ENCODE measurements at regions not wholly inside any gene's neighbourhood (a gene's known extent, or its start where the extent isn't known, plus 50 kb on each side); places are given as distances from the start of the nearest gene placed in this dataset.
A peak's percentile ranks its signal among the peaks of the same experiment; 100 is the strongest.
"Not testable (repeated sequence)": the region's sequence is repeated elsewhere in the genome, so short reads cannot be mapped to it uniquely, and the experiment has no call there.

DNA sequence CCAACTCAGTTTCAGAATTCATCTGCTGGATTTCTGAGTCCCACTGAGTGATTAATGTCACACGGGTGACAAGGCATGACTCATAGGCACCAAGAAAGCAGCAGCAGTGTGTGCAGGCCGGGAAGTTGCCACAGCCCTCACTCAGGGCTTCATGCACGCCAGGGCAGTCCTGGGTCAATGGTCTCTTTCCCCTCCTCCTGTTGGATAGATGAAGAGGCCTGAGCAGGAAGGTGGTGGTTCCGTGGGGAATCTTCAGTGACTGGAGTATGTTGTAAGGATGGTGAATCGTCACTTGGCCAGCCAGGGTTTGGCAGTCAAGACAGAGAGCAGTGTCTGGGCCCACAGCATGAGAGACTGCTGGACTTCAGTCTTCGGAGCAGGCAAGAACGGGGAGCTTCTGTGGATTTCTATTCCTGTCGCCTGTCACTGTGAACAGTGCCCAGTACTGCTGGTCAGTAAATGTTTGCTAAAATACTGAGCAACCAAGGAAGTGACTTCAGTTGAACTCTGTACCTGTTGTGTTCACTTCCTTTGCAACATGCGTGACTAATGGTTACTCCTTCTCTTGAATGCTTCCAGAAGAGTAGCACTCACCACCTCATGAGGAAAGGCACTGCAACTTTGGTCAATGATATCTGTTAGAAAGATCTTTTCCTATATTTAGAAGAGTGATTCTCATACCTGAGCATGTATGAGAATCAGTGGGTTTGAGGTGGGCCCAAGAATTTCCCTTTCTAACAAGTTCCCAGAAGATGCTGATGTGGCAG is 62.0 kb upstream of the CD93 start:
- DNase-seq = no peak

DNA sequence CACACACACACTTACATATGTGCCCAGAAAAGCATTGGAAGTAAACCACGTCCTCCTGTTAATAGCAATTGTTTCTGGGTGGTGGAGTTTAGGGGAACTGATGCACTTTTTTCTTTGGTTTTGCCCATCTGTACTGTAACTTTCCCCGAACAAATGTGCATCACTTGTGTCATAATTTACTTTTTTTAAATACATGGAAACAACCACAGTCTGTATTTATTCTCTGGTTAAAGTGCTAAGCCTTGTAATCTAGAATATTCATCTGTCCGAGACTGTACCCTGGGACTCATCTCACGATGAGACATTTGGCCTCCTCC is 61.5 kb upstream of the CD93 start:
- DNase-seq = no peak

DNA sequence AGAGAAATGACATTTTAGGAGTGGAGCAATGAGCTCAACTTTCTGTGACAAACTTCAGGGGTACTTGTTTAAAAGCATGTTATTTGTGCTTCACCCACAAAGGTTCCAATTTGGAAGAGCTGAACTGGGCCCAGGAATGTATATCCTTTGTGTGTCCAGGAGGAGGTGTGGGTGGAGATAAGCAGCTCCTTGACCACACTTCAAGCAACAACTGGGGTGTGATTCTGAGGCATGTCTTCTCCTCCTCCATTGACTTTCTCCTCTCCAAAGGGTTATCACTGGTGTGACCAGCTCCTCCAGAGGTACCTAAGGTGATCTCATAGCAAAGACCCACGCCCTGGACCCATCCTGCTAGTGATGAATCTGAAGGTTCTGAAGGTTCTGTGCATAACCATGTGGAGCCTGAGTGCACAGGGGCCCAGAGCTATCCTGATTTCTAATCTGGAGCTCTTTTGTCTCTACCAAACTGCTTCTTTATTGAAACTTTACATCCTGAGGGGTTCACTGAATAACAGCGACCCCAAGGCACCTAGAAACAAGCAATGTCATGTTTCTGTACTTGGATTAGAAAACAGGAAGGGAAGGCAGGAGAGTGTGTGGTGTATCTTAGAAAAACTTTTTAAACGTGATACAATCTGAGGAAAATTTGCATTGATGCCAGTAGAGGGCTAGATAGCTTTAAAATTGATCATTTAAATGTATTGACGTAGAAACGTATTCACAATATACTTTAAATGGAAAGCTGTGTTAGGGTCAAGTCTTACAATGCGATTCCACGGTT is 60.9 kb upstream of the CD93 start:
- DNase-seq = no peak

DNA sequence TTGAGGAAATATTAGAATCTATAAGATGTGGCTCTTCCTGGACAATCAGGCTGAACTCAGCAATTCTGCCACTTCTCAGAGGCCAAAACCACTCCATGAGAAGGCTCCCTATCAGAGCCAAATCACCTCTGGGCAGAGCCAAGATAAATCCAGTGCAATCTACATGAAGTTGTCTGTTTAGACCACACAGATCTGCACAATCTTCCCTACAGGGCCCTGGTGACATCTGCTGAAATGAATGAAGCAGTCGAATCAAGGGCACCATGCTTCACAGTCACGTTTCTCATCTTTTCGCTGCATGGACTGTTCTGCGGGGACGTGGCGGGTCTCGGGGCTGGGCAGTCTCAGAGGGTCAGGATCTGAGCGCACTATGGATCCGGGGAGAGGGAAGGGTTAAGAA is 60.1 kb upstream of the CD93 start:
- no peak for DNase-seq

DNA sequence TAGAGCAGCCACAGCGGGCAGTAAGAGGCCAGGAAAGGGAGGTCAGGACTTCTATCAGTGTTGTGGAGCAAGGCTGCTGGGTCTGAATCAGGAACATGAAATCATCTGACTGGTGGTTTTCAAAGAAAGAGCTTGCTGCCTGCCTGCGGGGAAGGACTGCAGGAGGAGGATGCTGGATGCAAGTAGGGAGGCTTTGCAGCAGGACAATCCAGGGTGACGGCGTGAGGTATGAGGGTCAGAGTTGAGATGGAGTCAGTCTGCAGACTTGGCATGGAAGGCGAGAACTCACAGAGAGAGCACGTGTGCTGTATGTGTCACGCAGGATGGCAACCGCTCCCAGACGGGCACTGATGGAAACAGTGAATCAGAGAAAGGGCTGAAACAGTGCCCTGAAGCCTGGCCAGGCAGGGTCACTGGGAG is 59.2 kb upstream of the CD93 start:
- no peak for DNase-seq

DNA sequence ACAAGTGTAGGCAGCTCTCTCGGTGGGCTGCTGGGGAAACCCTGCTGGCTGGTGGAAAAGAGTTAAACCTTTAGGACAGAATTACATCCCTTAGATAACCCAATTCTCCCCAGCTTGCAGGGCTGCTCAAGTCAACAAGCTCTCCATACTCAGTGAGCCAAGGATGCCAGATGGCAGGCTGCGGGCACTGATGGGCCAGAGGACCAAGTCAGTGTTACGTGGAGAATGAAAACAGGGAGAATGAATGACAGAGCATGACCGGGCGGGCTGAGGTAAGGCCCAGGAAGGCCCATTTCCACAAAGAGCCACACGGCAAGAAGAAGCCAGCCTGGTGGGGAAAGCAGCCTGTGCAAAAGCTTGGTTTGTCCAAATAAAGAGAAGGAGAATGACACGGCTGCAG is 58.7 kb upstream of the CD93 start:
- DNase-seq = no peak

DNA sequence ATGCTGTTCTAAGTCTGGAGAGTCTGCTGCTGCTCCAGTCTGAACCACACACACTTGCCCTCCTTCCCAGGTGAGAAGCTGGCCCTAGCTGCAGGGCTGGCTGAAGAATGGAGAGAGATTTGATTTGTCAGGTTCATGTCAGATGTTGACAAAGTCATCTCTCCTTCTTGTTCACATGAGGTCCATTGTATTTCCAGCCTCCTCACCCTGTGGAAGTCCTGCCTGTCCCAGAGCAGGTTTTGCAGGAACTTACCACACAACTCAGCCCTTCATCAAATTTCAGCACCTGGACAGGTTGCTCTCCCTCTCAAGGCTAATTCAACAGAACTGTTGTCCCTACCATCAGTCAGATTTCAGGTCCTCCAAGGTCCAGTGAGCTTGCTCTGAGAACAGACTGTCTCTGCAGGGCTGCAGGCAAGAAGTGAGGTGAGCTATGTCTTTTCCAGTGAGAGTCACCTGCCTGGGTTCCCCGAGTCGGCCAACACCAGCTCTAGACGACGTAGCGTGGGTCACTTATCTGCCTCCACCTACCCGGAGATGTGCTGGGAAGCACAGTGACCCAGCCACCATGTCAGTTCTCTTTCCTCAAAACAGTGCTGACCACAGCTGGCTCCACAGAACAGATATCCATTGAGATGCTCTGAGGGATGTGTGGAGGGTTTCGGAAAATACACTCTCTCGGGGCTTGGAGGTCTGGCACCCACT is 58.0 kb upstream of the CD93 start:
- DNase-seq = peak; percentile 49

DNA sequence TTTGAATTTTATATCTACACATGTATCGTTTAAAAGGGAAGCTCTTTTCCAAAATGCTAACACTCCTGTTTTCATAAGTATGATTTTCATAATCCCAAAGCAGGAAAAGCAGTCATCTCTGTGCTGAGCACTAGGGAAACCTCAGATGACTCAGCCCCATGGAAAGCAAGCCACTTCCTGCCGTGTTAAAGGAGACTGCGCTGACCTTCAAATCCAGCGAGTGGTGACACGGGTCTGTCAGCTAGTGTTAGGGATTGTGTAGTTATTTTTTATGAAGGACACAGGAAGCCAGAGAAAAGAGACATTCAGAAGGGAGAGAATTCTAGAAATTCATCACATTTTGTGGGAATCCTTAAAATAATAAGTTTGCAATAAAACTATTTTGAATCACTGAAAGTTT is 57.0 kb upstream of the CD93 start:
- DNase-seq = no peak

DNA sequence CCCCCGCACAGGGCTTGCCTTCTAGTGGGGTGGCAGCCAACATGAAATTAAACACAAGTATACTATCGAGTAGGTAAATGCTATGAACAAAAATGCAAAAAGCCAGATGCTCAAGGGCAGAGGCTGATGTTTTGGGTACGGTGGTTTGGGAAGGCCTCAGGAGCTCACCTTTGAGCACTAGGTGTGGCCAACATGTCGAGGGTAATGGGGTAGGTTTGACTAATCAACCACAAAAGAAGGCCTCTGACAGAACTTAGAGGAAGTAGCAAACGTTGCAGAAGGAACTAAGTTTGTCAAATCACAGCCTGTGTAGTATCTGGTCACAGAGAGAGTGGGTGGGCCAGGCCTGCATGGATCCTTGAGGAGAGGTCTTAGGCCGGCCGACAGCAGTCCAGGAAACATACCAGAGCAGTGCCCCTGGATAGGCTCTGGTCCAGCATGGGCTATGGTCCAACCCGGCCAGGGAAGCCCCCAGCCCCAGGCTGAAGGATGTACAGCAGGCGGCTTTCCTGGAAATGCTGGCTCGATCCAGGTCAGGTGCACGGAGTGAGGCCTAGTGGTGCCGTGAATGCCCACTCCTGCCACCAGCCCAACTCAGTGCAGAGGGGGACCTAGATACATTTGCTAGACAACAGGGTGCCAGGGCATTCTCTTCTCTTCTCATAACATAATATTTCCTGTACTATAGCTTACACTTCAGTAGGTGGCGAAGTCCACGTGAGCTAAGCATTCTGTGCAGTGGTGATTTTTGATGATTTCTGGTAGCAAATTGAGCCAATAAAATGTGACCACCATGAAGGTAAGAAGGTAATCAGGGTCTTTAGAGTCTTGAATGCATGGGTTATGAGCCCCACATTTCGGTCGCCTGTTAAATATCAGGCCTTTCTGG is 56.3 kb upstream of the CD93 start:
- DNase-seq = no peak

DNA sequence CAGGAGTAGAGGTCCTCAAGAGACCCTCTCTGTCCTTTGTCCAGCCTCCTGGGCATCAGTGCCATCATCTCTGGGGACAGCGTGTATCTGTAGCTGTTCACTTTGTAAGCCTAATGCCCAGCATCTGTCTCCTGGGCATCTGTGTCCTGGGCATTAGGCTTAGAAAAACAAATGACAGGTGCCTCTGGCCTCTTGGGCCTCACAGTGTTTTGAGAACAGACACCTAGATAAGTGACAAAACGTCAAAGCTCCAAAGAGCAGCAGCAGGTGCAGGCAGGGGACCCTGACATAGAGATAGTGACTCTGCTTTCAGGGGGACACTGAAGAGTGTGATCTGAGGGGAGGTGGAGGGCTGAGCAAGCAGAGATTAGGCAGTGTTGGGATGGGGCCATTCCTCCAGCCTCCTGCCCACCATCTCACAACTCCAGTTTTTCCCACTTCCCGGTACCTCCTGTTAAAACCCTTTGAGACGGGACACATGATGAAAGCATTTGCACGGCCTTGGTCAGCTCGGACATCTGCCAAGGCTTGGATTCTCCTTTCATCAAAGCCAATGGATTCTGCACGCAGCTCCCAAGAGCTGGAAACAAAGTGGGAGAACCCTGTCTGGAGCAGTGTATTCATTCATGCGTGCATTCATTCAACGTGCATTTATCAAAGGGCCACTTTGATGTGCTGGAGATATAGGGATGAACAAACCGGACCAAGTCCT is 55.5 kb upstream of the CD93 start:
- DNase-seq = no peak

DNA sequence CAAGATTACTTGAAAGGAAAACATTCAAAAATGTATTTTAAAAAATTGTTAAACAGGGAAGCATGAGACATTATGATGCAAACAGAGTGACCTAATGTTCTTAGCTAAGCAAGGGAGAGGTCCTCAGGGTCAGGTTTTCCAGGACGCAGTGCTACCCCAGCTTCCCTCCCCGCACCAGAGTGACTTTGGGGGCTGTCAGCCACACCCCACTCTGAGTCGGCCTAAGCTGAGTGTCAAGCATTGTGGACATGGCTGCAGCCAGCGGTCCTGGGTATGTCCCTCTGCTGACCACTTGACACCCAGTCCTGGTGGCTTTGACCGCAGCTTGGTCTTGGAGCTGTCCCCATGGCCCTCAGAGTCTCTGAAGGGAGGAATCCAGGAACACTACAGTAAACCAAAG is 54.9 kb upstream of the CD93 start:
- no peak for DNase-seq

DNA sequence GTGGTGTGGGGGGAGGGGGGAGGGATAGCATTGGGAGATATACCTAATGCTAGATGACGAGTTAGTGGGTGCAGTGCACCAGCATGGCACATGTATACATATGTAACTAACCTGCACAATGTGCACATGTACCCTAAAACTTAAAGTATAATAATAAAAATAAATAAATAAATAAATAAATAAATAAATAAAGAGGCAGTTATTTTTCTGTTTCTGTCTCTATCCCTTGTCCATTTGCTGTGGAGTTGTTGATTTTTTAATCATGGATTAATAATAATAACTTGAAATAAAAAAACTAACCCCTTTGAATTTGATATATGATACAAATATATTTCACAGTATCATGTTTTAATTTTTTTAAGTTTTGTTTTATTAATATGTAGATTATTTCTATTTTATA is 53.9 kb upstream of the CD93 start:
- not testable (repeated sequence) for DNase-seq

DNA sequence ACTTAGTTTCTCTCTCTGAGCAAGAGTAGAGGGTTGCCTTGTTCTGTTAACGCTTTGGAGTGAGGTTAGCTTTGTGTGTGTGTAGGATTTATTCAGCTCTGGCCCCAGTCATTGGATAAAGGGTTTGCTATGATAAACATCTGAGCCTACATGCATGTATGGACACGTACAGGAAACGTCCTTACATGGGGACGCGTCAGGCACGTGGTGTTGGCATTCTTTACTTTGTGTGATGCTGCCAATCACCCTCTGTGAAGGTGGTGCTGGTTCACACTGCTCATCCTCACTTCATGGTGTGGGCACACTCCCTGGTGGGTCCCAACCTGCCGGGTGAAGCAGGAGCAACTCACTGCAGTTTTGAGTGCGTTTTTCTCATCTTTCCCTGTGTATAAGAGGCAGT is 53.4 kb upstream of the CD93 start:
- no peak for DNase-seq

DNA sequence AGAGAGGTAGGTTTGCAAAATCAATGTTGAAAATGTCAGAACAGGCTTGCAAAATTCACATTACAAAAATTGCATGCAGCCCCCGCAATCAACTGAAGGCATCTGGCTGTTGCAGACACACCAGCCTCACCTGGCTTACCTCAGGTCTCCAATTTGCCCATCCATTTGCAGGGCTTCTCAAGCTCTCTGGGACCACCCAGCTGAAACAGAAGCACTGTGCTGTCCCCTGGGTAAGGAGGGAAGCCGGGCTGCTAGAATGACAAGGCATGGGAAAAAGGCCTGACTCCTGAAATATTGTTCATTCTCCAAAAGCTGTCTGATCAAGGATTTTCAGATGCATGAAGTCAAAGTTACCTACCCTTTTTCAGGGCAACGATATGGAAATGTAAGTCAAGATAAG is 52.6 kb upstream of the CD93 start:
- no peak for DNase-seq

DNA sequence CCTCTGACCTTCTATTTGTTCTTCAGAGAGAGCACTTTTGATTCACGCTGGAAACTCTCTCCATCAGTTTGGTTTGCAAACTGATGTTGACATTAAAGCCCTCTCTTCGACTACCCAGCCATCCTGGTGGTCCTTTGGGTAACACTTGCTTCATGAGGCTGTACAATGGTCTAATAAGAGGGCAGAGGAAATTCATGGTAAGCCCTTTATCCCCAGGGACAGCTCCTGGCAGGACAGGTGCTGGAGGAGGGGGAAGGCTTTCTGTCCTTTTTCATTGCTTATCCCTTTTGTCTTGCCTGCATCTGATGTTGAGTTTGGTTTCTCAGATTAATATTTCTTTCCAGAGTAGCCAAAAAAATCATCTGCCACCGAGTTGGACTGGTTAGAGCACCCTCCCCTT is 52.1 kb upstream of the CD93 start:
- no peak for DNase-seq

DNA sequence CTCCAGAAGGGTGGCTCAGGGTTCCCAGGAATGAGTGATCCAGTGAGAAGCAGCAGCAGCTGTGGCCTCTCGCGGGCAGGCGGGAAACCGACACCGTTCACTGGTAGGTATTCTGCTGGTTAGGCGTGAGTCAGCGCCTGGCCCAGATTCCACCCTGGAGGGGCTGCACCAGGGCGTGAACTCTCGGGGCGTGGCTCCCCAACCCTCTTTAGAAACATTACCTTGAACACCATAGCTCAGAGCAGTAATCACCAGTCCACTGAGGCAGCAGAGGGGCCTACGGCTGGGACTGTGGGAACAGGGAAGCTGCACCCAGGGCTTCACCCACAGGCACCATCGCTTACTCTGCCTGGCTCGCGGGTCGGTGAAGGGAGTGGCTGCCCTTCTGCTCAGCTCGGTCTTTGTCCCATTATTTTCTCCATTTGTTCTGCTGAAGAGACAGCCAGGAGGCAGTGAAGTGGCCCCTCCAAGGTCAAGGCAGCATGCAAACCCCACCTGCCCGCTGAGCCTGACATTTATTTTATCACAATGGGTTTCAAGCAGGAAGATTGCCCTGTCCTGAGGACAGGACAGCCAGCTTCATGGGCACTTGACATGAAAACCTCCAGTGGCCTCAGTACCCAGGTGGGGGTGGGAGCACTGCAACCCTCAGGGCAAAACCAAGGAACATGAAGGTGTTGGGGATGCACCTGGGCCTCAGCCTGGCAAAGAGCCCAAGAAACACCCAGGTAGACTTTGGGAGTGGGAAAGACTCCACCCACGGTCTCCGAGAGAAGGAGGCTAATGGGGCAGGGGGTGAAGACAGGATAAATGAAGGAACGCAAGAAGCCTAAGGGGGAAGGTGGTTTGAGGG is 51.0 kb upstream of the CD93 start:
- no peak for DNase-seq

DNA sequence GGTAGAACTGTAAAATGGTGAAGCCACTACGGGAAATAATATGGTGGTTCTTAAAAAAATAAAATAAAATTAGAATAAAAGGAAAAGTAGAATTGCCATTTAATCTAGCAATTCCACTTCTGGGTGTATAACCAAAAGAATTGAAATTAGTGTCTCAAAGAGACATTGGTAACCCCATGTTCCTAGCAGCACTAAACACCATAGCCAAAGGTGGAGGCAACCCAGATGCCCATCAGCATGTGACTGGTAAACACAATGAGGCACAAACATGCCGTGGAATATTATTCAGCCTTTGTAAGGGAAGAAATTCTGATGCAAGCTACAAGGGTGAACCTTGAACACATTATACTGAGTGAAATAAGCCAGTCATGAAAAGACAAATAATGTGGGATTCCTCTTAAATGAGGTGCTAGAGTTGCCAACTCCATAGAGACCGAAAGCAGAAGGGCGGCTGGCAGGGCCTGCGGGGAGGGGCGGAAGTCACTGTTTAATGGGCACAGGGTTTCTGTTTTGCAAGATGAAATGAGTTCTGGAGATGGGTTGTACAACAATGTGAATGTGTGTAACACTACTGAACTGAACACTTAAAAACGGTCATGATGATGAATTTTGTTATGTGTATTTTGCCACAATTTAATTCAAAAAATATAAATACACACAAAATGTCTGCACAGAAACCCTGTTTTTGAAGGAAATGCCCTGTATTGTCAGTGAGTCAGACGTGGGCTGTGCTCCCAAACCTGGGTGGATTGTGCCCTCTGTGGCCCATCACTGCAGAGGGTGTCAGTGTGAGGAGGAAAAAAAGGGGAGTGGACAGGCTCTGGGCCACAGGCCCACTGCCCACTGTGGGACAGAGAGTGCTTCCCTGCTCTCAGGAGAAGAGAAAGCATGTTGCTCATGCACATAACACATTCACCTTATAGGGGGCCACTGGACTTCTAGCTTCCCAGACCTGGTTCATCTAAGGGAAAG is 49.6 kb upstream of the CD93 start:
- DNase-seq = no peak
